A673 (cell line): ENCODE measurements at regions not wholly inside any gene's neighbourhood (a gene's known extent, or its start where the extent isn't known, plus 50 kb on each side); places are given as distances from the start of the nearest gene placed in this dataset.

Experiments used
- BruUV-seq: library from RNA; stranded (reverse); fragments of 400-500 nt; replicated peaks from 2 replicates; lab custom pipeline; 2021; lab: Mats Ljungman, UMichigan
- CTCF ChIA-PET: fragments of 300-600 bp; sonication (Branson Sonifier 250); formaldehyde crosslinking; loops from one replicate; lab custom pipeline; 2022; ENCODE audit warnings: antibody characterized with exemption; lab: Charles Lee
- POLR2A ChIA-PET: fragments of 300-600 bp; sonication (Branson Sonifier 250); formaldehyde crosslinking; loops from one replicate; lab custom pipeline; 2022; ENCODE audit warnings: antibody characterized with exemption; ENCODE audit not compliant: low non-redundant PET; lab: Charles Lee
- DNase-seq: peaks from one replicate; pipeline ENCODE4 v3.0.0-alpha.2; 2015; ENCODE audit warnings: low spot score
- H3K27ac ChIP-seq: fragments of 200-600 bp; sonication (generic); 2 replicates; pipeline ENCODE4 v1.5.1; 2016; ENCODE audit warnings: mixed run types, low read depth, mild to moderate bottlenecking, mixed read lengths, antibody characterized with exemption, low read length; ENCODE audit not compliant: poor library complexity, severe bottlenecking
- H3K27me3 ChIP-seq: fragments of 200-600 bp; sonication (generic); replicated peaks from 2 replicates; pipeline ENCODE4 v1.6.1; 2017; ENCODE audit warnings: mixed run types, low read depth, mild to moderate bottlenecking, mixed read lengths, antibody characterized with exemption, low read length; ENCODE audit not compliant: insufficient read depth, poor library complexity
- H3K36me3 ChIP-seq: fragments of 200-600 bp; sonication (generic); 2 replicates; pipeline ENCODE4 v1.6.1; 2016; ENCODE audit warnings: mixed run types, mild to moderate bottlenecking, mixed read lengths, antibody characterized with exemption, low read length; ENCODE audit not compliant: insufficient read depth, poor library complexity, severe bottlenecking
- H3K4me1 ChIP-seq: fragments of 200-600 bp; sonication (generic); 2 replicates; pipeline ENCODE4 v1.6.1; 2017; ENCODE audit warnings: mixed run types, mild to moderate bottlenecking, mixed read lengths, antibody characterized with exemption, low read length; ENCODE audit not compliant: insufficient read depth, poor library complexity, severe bottlenecking
- H3K4me3 ChIP-seq: fragments of 200-600 bp; sonication (generic); 2 replicates; pipeline ENCODE4 v1.5.1; 2016; ENCODE audit warnings: low read depth, mixed run types, mild to moderate bottlenecking, mixed read lengths, low read length; ENCODE audit not compliant: poor library complexity, severe bottlenecking
- H3K9me3 ChIP-seq: fragments of 200-600 bp; sonication (generic); 2 replicates; pipeline ENCODE4 v1.6.1; 2016; ENCODE audit warnings: mixed run types, low read depth, mild to moderate bottlenecking, mixed read lengths, antibody characterized with exemption, low read length; ENCODE audit not compliant: poor library complexity, severe bottlenecking
- EZH2 ChIP-seq: fragments of 200-600 bp; sonication (generic); IDR thresholded peaks from 2 replicates; pipeline ENCODE4 v1.6.1; 2017; ENCODE audit warnings: borderline replicate concordance, low read depth, mild to moderate bottlenecking, mixed read lengths, antibody characterized with exemption, low read length; ENCODE audit not compliant: poor library complexity, severe bottlenecking
- intact Hi-C: fragments of 100-400 bp; cut with micrococcal nuclease; formaldehyde crosslinking; loops from one replicate; pipeline ENCODE4 v1.10.0; 2022; ENCODE audit not compliant: unreplicated experiment
- TF ChIP-seq, protein P1 (sequence below): fragments of 300-800, 200-600 bp; sonication (generic); conservative IDR thresholded peaks from 2 replicates; pipeline ENCODE4 v1.5.1; 2017; ENCODE audit warnings: low read depth, mild to moderate bottlenecking, antibody characterized with exemption, low read length, moderate library complexity, mixed read lengths

GRCh38 chr14:84247693-84248092 lies 1282.3 kb upstream of the FLRT2 start:
- no peak for DNase-seq
- ChIA-PET CTCF (no interaction called here), POLR2A (no interaction called here)
- H3K27ac ChIP-seq, result no peak overlapping the region
- intact Hi-C loops, result no loop called here
- H3K4me3 ChIP-seq, result no peak overlapping the region
- BruUV-seq, result no TSS peak
- TF ChIP-seq EZH2, result no peak
- TF ChIP-seq, protein P1, sequence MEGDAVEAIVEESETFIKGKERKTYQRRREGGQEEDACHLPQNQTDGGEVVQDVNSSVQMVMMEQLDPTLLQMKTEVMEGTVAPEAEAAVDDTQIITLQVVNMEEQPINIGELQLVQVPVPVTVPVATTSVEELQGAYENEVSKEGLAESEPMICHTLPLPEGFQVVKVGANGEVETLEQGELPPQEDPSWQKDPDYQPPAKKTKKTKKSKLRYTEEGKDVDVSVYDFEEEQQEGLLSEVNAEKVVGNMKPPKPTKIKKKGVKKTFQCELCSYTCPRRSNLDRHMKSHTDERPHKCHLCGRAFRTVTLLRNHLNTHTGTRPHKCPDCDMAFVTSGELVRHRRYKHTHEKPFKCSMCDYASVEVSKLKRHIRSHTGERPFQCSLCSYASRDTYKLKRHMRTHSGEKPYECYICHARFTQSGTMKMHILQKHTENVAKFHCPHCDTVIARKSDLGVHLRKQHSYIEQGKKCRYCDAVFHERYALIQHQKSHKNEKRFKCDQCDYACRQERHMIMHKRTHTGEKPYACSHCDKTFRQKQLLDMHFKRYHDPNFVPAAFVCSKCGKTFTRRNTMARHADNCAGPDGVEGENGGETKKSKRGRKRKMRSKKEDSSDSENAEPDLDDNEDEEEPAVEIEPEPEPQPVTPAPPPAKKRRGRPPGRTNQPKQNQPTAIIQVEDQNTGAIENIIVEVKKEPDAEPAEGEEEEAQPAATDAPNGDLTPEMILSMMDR, result no peak
- H3K9me3 ChIP-seq, result peaks cover 8% of the 10 kb centered on the region
- H3K36me3 ChIP-seq, result no peaks in the 10 kb centered on the region
- H3K27me3 ChIP-seq, result no peaks in the 10 kb centered on the region
- H3K4me1 ChIP-seq, result peaks cover 28% of the 10 kb centered on the region

DNA sequence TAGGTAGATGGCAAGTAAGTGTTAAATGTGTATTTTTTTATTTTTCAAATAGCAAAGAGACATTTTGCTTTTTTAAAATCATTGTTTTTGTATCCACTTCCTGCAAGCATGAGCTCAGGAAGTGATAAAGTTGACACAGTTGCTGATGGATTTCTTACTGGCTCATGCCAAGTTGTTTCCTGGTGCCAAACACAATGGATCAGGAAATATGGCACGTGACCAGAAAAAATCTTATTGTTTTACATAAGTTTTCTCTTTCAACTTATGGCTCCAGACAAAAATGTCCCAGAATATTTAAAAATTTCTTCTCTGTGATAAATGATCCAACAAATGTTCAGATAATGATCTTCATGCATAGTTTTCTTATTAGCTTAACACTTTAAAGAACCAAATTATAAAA lies 1279.1 kb upstream of the FLRT2 start:
- no TSS peak for BruUV-seq
- ChIA-PET POLR2A (no interaction called here), CTCF (no interaction called here)
- no peak for TF ChIP-seq EZH2
- TF ChIP-seq, protein P1, result no peak
- intact Hi-C loops, result loop anchor here (5.0 to 10.0 kb wide), 2 partner anchors 229 to 344 kb away; no protein-coding TSS in a partner anchor
- H3K36me3 ChIP-seq, result no peaks in the 10 kb centered on the region
- H3K9me3 ChIP-seq, result no peaks in the 10 kb centered on the region
- DNase-seq, result peak; percentile 91
- no peak overlapping the region for H3K4me3 ChIP-seq
- no peaks in the 10 kb centered on the region for H3K27me3 ChIP-seq
- peak overlapping the region; percentile 33 for H3K27ac ChIP-seq
- peaks cover 52% of the 10 kb centered on the region for H3K4me1 ChIP-seq

DNA sequence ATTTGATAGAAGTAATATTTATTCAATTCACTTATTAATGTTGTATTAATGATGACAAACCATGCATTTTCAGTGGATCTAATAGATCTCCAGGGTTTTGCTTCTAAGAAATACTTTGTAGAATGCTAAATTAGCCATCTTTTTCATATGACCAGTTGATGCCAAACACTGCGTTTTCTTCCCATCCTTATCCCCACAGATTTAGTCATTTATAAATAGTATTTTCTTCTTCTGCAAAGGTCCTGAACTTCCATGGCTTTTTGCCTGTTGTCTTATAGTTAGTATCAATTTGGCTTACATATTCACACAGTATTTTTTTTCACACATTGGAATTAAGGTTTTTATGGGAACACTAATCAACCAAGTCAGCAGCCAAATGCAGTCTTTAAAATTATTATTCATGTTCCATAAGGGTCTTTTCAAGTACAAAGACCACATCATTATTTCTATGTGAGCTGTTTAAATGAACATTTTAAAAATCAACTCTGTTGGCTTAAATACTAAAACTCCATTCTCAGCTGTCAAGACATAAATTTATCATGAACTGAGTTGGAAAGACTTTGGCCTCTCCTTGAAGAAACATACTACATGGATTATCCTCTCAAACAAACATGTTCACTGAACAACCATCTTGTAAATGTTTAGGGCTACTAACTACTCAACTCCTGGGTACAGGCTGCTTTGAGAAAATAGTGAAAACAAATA lies 1278.4 kb upstream of the FLRT2 start:
- intact Hi-C loops, result loop anchor here (5.0 to 10.0 kb wide), 2 partner anchors 229 to 343 kb away; no protein-coding TSS in a partner anchor
- Histone ChIP-seq H3K36me3 (no peaks in the 10 kb centered on the region), H3K27ac (peak overlapping the region; percentile 33), H3K27me3 (no peaks in the 10 kb centered on the region), H3K9me3 (no peaks in the 10 kb centered on the region), H3K4me3 (no peak overlapping the region), H3K4me1 (peaks cover 52% of the 10 kb centered on the region)
- ChIA-PET POLR2A (interaction anchor here (0.6 kb wide), 1 partner anchor 26 kb away, joined by 3 read pairs; no protein-coding TSS in a partner anchor), CTCF (no interaction called here)
- no peak for TF ChIP-seq EZH2
- TF ChIP-seq, protein P1, result no peak
- DNase-seq, result peak; percentile 31
- no TSS peak for BruUV-seq
